HL-60 (cell line): ENCODE measurements at regions not wholly inside any gene's neighbourhood (a gene's known extent, or its start where the extent isn't known, plus 50 kb on each side); places are given as distances from the start of the nearest gene placed in this dataset.

Experiments used
- DNase-seq, 2 experiments: peaks; one replicate each; pipeline ENCODE4 v3.0.0-alpha.2; 2010 to 2020; ENCODE audit warnings: low read depth in 1 of 2, low spot score in 1 of 2
- H3K27ac ChIP-seq: fragments of 250-450 bp; sonication (Bioruptor Pico); replicated peaks from 2 replicates; pipeline ENCODE4 v1.5.1; 2020; ENCODE audit warnings: mild to moderate bottlenecking, moderate library complexity
- H3K27me3 ChIP-seq: fragments of 250-450 bp; sonication (Bioruptor Pico); 2 replicates; pipeline ENCODE4 v1.5.1; 2021; ENCODE audit warnings: mild to moderate bottlenecking, moderate library complexity; ENCODE audit not compliant: insufficient read depth, poor library complexity, severe bottlenecking
- H3K4me3 ChIP-seq: replicated peaks from 2 replicates; pipeline ENCODE4 v1.5.1; 2011; ENCODE audit warnings: mild to moderate bottlenecking, control low read depth, low read length; ENCODE audit not compliant: insufficient read depth
- CTCF ChIP-seq: IDR thresholded peaks from one replicate; pipeline ENCODE4 v1.5.1; 2011; ENCODE audit warnings: low read length, control low read depth, inconsistent platforms; ENCODE audit not compliant: insufficient read depth
- GABPA ChIP-seq: IDR thresholded peaks from 2 replicates; pipeline ENCODE4 v1.6.1; 2012; ENCODE audit warnings: low read depth
- POLR2AphosphoS5 ChIP-seq: IDR thresholded peaks from 2 replicates; pipeline ENCODE4 v1.6.1; 2012; ENCODE audit warnings: low read depth
- REST ChIP-seq: IDR thresholded peaks from 2 replicates; pipeline ENCODE4 v1.6.1; 2012; ENCODE audit warnings: low read depth; ENCODE audit not compliant: insufficient replicate concordance
- SPI1 ChIP-seq: IDR thresholded peaks from 2 replicates; pipeline ENCODE4 v1.6.1; 2012; ENCODE audit warnings: low read depth, mild to moderate bottlenecking, borderline replicate concordance

- H3K27ac ChIP-seq: no peak overlapping the region
- TF ChIP-seq SPI1 (no peak), CTCF (no peak), REST (no peak), GABPA (no peak), POLR2AphosphoS5 (no peak)
- DNase-seq: no peak
Observed at GRCh38 chr6:25170640-25171039, 108.5 kb upstream of the CARMIL1 start.

GRCh38 chr6:25171301-25171700 is 107.9 kb upstream of the CARMIL1 start:
- H3K27me3 ChIP-seq: peaks cover 2% of the 10 kb centered on the region
- H3K27ac ChIP-seq: no peak overlapping the region
- no peak for TF ChIP-seq CTCF
- no peak for TF ChIP-seq SPI1
- no peak for TF ChIP-seq POLR2AphosphoS5
- no peak for DNase-seq
- H3K4me3 ChIP-seq: no peak overlapping the region

More at GRCh38 chr6:25170640-25171039, 108.5 kb upstream of the CARMIL1 start:
- no peak overlapping the region for H3K4me3 ChIP-seq
- peaks cover 2% of the 10 kb centered on the region for H3K27me3 ChIP-seq

- peaks cover 2% of the 10 kb centered on the region for H3K27me3 ChIP-seq
- H3K27ac ChIP-seq: no peak overlapping the region
- no peak for TF ChIP-seq CTCF
- TF ChIP-seq POLR2AphosphoS5: no peak
- no peak for TF ChIP-seq GABPA
- TF ChIP-seq SPI1: no peak
- TF ChIP-seq REST: no peak
- no peak for DNase-seq
- no peak overlapping the region for H3K4me3 ChIP-seq
Observed at GRCh38 chr6:25172819-25173218, 106.4 kb upstream of the CARMIL1 start.

GRCh38 chr6:25173246-25173645 is 105.9 kb upstream of the CARMIL1 start:
- no peak for DNase-seq
- H3K27ac ChIP-seq: no peak overlapping the region
- peaks cover 2% of the 10 kb centered on the region for H3K27me3 ChIP-seq
- H3K4me3 ChIP-seq: no peak overlapping the region
- TF ChIP-seq CTCF: no peak
- TF ChIP-seq POLR2AphosphoS5: no peak
- TF ChIP-seq SPI1: no peak
- TF ChIP-seq REST: no peak
- no peak for TF ChIP-seq GABPA
